IPS-NIHi11 (cell line): ENCODE measurements at regions not wholly inside any gene's neighbourhood (a gene's known extent, or its start where the extent isn't known, plus 50 kb on each side); places are given as distances from the start of the nearest gene placed in this dataset.
"Not testable (repeated sequence)": the region's sequence is repeated elsewhere in the genome, so short reads cannot be mapped to it uniquely, and the experiment has no call there.

ENCODE experiments used
- DNase-seq: peaks from one replicate; pipeline ENCODE4 v3.0.0; 2012; ENCODE audit warnings: mixed read lengths, low spot score

DNA sequence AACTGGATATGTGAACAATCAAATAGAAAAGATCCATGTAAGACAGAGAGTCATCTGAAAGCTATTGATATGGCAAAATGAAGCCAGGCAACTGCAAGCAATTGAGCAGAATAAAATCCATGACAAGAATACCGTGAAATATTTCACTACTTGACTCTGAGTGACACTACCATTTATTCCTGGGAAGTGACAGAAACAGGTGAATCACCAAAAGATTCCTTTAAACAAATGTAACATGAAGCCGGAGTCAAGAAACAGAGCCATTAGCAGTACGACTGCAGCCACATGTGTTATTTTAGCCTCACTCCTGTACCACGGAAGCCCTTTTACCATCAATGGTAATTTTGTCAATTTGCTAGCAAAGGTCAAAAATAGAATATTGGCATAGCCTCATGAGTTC, 197.7 kb upstream of the POT1 start:
- DNase-seq = no peak

DNA sequence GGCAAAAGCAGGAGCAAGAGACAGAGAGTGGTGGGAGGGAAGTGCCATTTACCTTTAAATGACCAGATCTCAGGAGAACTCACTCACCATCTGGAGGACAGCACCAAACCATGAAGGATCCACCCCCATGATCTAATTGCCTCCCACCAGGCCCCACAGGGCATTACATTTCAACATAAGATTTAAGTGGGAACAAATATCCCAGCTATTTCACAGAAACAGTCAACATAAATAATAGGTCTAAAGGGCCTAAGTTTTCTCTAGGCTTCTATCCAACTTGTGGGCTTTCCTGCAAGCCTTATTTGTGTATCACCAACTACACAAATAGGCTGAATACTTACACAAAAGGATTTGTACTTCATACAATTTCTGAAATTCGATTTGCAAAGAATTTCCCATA, 196.8 kb upstream of the POT1 start:
- DNase-seq = no peak

GRCh38 chr7:125125315-125125714, 195.7 kb upstream of the POT1 start:
- no peak for DNase-seq

- DNase-seq = no peak
Measured at GRCh38 chr7:125122173-125122572, 192.5 kb upstream of the POT1 start.

GRCh38 chr7:125119559-125120115, 190.0 kb upstream of the POT1 start:
- no peak for DNase-seq

- no peak for DNase-seq
Measured at GRCh38 chr7:125118444-125118843, 188.8 kb upstream of the POT1 start.

DNA sequence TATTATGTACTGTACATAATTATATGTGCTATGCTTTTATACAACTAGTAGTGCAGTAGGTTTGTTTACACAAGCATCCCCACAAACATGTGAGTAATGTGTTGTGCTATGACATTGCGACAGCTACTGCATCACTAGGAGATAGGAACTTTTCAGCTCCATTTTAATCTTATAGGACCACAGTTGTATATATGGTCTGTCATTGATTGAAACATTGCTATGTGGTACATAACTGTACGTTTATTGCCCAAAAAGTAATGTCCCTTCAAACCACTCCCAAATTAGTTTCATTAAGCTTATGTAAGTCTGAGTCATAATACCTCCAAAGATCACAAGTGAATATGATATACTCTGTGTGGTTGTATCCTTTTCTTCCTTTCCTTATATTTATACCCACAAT, 183.2 kb upstream of the POT1 start:
- DNase-seq = no peak

GRCh38 chr7:125099519-125099918, 169.9 kb upstream of the POT1 start:
- no peak for DNase-seq

DNA sequence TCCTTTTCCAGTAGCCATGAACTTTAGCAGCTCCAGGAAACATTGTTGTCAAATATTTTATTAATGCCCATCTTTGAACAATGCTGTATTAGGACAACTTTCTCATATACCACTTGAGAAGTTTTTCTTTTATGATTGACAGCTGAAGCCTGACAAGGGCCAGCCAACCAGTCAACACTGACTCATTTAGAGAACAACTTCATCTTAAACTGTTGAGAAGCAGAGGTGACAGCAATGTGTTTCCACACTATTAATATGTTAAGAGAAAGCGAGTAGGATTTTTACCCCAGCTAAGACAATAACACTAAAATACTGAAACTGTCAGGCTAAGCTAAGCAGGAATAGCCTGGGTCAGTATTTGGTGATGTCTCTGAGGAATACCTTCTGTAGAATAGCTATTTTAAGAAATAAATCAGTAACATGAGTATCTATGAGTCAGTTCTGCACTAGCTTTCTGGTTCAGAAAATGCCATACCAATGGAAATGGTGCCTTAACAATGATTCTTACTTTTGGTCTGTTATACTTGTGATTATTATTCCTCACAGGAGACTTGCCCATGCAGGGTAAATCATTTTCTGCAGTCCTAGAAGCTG, 168.8 kb upstream of the POT1 start:
- no peak for DNase-seq

DNA sequence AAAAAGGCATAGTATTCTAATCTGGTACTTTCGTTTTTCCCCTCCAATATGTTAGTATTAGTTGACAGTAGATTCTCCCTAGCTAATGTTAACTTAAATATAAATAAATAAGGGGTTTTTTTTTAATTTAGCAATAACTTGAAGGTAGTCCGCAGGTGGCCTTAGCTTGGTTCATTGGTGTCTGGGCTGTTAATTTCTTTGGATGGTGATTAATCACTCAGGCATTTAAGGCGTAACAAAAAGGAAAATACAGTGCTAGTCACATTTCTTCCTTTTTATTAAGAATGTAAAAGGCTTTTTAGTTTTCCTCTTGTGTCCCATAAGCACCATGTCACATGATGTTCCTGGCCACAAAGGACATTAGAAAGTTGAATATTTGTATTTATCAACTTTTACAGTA, 161.0 kb upstream of the POT1 start:
- no peak for DNase-seq

DNA sequence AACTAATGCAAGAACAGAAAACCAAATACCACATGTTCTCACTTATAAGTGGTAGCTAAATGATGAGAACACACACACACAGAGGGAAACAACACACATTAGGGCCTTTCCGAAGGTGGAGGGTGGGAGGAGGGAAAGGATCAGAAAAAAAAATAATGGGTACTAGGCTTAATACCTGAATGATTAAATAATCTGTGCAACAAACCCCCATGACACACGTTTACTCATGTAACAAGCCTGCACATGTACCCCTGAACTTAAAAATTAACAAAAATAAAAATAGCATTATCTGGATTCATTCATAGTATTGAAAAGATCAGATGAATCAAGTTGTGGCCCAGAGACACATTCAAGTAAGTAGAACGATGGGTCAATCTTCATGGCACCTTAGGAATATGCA, 159.5 kb upstream of the POT1 start:
- DNase-seq = no peak

GRCh38 chr7:125088555-125088954, 158.9 kb upstream of the POT1 start:
- DNase-seq = no peak

GRCh38 chr7:125085084-125085483, 155.5 kb upstream of the POT1 start:
- no peak for DNase-seq

- no peak for DNase-seq
Measured at GRCh38 chr7:125084196-125084595, 154.6 kb upstream of the POT1 start.

GRCh38 chr7:125074141-125074540, 144.5 kb upstream of the POT1 start:
- no peak for DNase-seq

DNA sequence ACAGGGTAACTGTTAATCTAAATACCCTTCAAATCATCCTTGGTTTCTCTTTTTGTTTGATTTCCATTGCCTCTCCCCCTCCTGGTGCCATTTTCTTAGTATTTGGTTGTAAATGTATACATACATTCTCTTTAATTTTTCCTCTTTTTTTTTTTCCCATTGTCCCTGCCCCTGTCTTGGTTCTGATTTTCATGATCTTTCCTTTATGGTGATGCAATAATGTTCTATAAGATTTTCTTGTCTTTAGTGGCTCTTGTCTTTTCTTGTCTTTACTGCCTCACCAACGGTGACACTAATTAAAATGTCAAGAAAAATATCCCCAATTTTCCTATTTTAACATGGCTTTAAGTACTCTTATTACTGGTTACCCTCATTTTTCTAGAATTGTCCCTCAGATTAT, 135.9 kb upstream of the POT1 start:
- DNase-seq = no peak

- DNase-seq = no peak
Measured at GRCh38 chr7:125065001-125065400, 135.4 kb upstream of the POT1 start.

- no peak for DNase-seq
Measured at GRCh38 chr7:125061776-125062397, 132.3 kb upstream of the POT1 start.

- DNase-seq = not testable (repeated sequence)
Measured at GRCh38 chr7:125061083-125061745, 131.6 kb upstream of the POT1 start.

DNA sequence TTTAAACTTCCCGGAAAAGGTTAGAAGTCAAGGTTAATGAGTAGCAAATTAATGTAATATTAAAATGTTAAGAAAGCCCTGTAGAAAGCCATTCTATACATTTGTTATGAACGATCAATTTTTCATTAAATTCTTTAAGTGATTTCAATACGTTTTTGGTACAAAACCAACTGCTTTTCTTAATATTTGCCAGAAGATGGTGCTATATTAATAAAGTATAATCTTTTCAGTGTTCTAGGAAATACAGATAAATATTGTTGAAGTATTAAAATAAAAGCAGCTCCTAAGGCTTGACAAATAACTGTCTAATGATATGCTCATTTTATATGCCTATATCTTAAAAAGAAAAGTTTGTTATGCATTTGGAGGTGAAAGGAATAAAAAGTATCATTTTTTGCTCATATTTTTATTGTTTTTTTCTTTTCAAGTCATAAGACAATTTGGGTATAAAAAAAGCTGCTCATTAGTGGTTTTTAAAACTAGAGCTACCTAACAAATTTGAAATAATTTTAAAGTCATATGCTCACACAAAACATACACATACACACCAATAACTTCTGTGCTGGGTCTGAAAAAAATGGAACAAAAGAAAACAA, 130.3 kb upstream of the POT1 start:
- no peak for DNase-seq

GRCh38 chr7:125057963-125058362, 128.3 kb upstream of the POT1 start:
- no peak for DNase-seq

- DNase-seq = no peak
Measured at GRCh38 chr7:125055376-125055775, 125.8 kb upstream of the POT1 start.

- DNase-seq = no peak
Measured at GRCh38 chr7:125046767-125047166, 117.1 kb upstream of the POT1 start.
